NOMO-1 (cell line): ENCODE measurements at regions not wholly inside any gene's neighbourhood (a gene's known extent, or its start where the extent isn't known, plus 50 kb on each side); places are given as distances from the start of the nearest gene placed in this dataset.

Source experiments
- DNase-seq, 2 experiments: peaks; one replicate each; lab custom pipeline; 2025; ENCODE audit not compliant: unreplicated experiment in 2 of 2; lab: John Stamatoyannopoulos, UW

GRCh38 chr12:84313323-84313675, 599.3 kb downstream of the SLC6A15 start:
- DNase-seq: no peak

GRCh38 chr12:84308211-84308610, 604.4 kb downstream of the SLC6A15 start:
- no peak for DNase-seq

GRCh38 chr12:84305144-84305543, 607.5 kb downstream of the SLC6A15 start:
- no peak for DNase-seq

GRCh38 chr12:84294246-84294645, 618.4 kb downstream of the SLC6A15 start:
- DNase-seq: no peak

GRCh38 chr12:84290168-84290567, 622.4 kb downstream of the SLC6A15 start:
- DNase-seq: no peak

- no peak for DNase-seq
Observed at GRCh38 chr12:84277986-84278385, 634.6 kb downstream of the SLC6A15 start.

- DNase-seq: no peak
Observed at GRCh38 chr12:84276215-84276614, 636.4 kb downstream of the SLC6A15 start.

- no peak for DNase-seq
Observed at GRCh38 chr12:84272324-84272723, 640.3 kb downstream of the SLC6A15 start.

GRCh38 chr12:84270470-84271140, 642.0 kb downstream of the SLC6A15 start:
- DNase-seq: no peak

- no peak for DNase-seq
Observed at GRCh38 chr12:84247931-84248330, 664.7 kb downstream of the SLC6A15 start.

- no peak for DNase-seq
Observed at GRCh38 chr12:84243686-84244085, 668.9 kb downstream of the SLC6A15 start.

- no peak for DNase-seq
Observed at GRCh38 chr12:84222841-84223240, 689.8 kb downstream of the SLC6A15 start.

- DNase-seq: no peak
Observed at GRCh38 chr12:84218406-84218805, 694.2 kb downstream of the SLC6A15 start.

GRCh38 chr12:84201976-84202375, 710.6 kb downstream of the SLC6A15 start:
- DNase-seq: no peak

GRCh38 chr12:84198294-84198946, 714.2 kb downstream of the SLC6A15 start:
- DNase-seq: no peak

GRCh38 chr12:84191779-84192178, 720.8 kb downstream of the SLC6A15 start:
- no peak for DNase-seq

- DNase-seq: no peak
Observed at GRCh38 chr12:84186433-84186832, 726.2 kb downstream of the SLC6A15 start.

- DNase-seq: no peak
Observed at GRCh38 chr12:84183576-84183975, 729.0 kb downstream of the SLC6A15 start.

GRCh38 chr12:84174115-84174514, 738.5 kb downstream of the SLC6A15 start:
- DNase-seq: no peak

- no peak for DNase-seq
Observed at GRCh38 chr12:84172823-84173424, 739.7 kb downstream of the SLC6A15 start.

GRCh38 chr12:84166812-84167211, 745.8 kb downstream of the SLC6A15 start:
- no peak for DNase-seq

- DNase-seq: no peak
Observed at GRCh38 chr12:84165998-84166571, 746.5 kb downstream of the SLC6A15 start.
